ENCODE measurements at regions not wholly inside any gene's neighbourhood (a gene's known extent, or its start where the extent isn't known, plus 50 kb on each side); places are given as distances from the start of the nearest gene placed in this dataset.

DNA sequence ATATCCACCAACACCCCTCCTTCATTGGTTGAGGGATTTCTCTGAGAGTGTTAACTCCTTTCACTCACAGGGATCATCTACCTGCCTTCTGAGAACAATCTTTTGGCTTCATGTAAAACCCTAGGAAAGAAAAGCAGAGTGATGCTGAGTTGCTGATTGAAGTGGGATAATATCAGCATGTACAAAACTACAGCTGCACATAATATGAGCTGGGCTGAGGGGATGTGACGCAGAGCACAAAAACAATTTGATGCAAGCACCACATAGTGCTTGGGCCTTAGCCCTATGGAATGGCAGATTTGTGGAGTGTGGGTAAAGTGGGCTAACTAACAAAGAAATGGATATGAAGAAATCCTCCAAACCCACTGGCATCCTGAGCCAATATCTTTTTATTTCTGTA is 267.6 kb upstream of the KCNH8 start:
- no peak for DNase-seq

DNA sequence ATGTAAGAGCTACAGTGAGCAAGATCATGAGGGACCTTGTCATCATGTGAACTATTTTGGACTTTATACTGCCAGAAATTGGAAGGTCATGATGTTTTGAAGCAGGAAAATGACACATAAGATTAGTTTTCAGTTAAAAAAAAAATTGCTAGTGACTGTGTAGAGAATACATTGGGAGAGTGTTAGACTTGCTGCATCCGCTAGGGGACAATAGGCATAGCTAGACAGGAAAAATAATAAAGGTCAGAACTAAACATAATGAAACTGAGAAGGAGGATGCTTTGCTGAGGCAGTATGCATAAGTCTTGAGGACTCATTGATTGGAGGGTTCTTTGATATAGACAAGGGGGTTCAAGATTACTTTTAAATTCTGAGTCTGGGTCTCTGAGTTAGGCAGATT is 275.8 kb upstream of the KCNH8 start:
- no peak for DNase-seq

DNA sequence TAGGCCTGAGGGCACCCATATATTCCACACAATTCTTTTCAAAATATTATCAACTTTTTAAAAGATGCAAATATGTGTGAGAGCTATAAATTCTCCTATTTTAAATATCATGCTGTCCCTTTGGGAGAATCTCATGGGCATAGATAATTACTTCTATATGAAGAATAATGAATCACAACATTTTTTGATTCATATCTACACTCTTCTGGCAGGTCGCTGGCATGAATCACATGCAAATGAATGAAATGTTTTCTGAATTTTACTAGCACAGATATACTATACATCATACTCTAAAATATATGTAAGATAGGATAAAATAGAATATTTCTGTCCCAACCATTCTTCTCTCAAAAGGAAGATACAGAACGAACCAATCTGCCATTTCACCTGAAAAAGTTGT is 277.7 kb upstream of the KCNH8 start:
- no peak for DNase-seq

- DNase-seq, result no peak
Observed at GRCh38 chr3:18870074-18870640, 278.2 kb upstream of the KCNH8 start.

- no peak for DNase-seq
Observed at GRCh38 chr3:18868911-18869689, 279.2 kb upstream of the KCNH8 start.

DNA sequence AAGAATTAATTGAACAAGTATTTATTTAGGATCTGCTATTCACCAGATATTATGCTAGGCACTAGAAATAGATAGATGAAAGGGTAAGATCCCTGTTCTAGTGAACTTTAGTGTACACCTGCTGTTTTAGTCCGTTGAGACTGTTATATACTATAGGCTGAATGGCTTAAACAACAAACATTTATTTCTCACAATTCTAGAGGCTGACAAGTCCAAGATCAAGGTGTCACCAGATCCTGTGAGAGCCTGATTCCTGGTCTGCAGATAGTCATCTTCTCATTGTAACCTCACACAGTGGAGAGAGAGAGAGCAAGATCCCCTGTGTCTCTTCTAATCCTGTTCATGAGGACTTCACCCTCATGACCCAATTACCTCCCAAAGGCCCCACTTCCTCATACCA is 281.4 kb upstream of the KCNH8 start:
- no peak for DNase-seq

DNA sequence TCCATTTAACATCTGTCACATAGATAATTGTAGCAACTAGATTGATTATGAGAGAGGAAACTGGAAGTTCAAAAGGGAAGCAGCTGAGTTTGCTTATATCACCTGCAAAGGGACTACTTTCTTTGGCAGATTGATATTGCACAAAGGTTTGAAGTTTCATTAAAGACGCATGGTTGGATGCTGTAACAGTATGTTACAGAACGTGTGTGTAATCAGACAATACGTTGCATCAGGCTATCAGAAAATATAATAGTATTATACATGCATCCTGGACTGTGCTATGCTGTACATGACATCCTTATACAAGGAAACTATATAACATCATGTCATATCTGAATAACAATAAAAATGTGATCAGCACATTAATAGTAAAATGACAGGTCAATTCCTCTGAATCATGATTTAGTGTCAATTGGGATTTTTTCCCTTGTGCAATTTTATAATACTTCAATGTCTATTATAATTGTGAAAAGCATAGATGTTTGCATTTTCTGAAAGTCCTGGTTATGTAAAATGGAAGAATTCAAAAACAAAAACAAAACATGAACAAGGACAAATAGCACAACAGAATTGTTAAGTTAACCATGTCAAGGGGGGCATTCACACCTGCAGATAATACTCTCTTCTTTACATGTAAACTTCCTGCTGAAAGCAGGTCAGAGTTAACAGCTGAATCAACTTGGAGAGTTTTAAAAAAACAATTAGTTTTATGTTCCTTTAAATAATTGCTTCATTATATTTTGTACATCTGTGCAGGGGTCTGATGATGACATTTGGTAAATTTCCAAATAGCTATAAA is 283.2 kb upstream of the KCNH8 start:
- no peak for DNase-seq

DNA sequence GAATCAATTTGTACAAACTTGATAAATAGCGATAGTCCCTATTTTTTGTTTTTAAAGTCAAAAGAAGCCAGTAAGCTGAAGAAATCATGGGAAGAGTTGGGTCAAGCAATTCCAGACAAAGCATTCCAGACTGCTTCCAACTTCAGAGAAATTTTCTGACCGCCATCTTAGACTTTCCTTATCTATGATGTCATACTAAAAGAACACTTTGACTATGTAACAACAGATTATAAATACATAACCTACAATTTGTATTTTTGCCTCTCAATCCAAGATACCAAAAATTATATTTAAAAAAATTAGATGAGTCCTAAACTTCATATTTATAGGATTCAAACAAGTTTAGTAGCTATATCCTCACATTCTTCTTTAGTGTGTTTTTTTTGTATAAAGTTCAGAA is 286.2 kb upstream of the KCNH8 start:
- DNase-seq, result no peak

DNA sequence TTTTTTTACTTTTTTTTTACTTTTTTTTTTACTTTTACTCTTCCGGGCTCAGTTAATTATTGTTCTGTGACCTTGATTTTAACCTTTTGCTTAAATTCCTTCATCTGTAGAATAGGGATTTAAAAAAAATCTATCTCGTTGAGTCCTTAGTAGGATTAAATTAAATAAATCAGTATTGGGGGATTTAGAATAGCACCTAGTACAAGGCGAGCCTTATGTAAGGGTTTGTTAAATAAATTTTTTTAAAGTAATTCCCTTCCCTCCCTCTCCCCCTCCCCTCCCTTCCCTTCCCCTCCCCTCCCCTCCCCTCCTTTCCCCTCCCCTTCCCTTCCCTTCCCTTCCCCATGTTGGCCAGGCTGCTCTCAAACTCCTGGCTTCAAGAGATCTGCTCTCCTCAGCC is 287.2 kb upstream of the KCNH8 start:
- DNase-seq, result no peak

DNA sequence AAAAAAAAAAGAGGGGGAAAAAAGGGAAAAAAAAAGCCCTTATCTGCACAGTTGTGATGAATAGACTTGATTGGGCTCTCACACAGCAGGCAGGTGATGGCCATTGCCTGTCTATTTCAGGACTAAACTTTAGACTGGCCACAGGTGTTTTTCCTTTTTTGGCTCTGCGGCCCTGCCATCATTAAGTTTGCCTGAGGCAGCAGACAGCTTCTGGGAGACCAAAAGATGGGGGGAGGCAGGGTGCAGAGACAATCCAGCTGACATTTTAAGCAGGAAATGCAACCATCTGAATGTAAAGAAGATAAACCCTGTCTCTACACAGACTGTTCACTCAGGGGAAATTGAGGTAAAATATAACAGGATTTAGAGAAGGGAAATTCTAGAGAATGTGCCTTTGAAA is 295.0 kb upstream of the KCNH8 start:
- no peak for DNase-seq

GRCh38 chr3:18847583-18848197 is 300.6 kb upstream of the KCNH8 start:
- peak; percentile 8 for DNase-seq

- DNase-seq, result no peak
Observed at GRCh38 chr3:18843983-18844382, 304.3 kb upstream of the KCNH8 start.

DNA sequence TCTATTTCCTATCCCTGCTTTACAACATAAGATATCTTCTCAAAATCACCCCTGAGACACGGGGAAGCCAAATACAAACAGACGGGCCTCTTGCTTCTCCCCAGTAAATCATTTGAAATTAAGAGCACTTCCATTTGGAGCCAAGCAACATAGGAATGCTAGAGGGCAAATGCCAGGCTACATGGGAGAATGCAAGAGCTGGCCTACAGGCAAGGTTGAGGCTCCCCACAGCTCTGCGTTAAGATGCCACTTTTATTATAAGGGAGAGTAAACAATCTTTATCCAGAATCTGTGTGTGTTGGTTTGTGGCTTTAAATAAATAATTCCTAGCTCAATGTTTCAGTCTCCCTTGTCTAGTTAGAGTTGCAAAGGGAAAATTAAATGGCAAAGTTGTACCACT is 305.1 kb upstream of the KCNH8 start:
- DNase-seq, result no peak

GRCh38 chr3:18841422-18842343 is 306.6 kb upstream of the KCNH8 start:
- no peak for DNase-seq

DNA sequence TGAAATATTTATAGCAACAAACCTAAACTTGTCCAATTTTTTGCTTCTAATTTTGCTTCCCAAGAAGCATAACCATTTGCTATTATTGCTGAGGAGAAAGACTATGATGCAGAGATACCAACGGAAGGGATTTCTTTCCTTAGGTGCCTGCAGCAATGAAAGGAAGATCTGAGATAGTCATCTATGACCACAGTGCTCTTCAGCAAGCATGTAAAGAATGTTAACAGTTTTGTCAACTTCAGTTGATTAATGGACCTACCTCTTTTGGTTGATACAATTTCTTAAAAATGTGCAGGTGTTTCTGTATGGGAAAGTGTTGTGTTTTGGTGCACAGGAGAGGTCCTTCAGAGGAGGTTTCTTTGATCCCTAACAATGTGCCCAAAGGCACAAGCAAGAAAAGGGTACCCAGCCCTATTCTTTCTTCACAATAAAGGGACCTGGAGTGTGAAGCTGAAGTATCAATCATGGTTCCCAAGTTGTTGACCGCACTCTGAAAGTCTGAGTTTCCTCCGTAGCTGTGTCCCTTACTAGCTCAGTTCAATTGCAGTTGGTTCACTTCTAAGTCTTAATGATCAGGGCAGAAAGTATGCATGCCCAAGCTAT is 307.7 kb upstream of the KCNH8 start:
- no peak for DNase-seq

DNA sequence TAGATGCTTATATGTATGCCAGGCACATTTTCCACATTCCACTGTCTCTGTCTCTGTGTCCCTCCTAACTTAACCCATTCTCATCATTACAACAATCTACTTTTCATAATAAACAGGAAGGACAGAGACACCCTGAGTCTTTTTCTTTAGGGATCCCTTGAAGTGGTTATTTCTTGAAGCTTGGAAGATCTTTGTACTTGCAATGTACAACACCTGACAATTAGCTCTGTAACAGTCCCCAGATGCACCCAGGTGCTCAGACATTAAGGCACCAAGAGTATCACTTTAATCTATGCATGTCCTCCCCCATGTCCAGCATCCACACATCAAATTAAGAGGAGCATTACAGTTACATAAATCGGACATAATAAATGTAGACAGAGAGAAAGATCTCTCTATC is 309.6 kb upstream of the KCNH8 start:
- no peak for DNase-seq

DNA sequence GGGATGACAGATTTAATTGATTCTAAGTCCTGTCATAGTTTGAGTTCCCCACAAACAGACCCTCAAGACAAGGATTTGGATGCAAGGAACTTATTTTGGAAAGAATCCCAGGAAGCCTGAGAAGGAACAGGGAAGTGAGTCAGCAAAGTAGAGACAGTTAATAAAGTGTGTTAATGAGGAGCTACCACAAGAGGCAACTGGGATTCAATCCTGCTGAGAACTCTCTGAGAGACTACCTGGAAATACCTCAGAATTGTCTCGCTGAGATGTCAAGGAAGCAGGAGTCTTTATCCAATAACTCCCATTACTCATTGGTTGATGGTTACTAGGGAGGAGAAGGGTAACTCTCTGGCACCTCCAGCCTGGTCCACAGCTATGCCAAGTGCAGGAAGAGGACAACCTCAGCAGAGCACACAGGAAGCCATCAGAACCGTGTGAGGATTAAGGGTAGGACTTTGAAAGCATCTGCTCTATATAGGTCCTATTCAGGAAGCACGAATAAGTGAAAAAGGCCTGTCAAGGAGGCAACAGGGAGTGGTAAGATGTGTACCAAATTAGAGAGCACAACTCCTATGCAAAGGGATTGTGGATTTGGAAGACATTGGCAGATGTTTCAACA is 311.1 kb upstream of the KCNH8 start:
- no peak for DNase-seq

DNA sequence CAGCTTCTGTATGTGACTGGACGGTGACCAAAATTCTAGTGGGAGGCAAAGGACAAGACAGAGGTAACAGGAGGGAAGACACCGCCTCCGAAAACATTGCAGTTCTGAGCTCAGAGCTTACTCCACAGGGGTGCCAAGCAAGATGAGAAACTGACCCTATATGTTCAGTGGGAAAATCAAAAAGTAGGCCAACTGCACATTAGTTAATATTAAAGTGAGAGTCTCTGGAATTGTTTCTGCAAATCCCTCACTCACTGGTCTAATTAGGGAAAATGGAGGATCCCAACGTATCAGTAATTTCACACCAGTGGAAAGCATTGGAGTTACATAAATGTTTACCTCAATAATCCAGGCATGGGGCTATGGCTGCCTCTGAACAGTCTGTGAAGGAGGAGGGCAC is 313.3 kb upstream of the KCNH8 start:
- no peak for DNase-seq

DNA sequence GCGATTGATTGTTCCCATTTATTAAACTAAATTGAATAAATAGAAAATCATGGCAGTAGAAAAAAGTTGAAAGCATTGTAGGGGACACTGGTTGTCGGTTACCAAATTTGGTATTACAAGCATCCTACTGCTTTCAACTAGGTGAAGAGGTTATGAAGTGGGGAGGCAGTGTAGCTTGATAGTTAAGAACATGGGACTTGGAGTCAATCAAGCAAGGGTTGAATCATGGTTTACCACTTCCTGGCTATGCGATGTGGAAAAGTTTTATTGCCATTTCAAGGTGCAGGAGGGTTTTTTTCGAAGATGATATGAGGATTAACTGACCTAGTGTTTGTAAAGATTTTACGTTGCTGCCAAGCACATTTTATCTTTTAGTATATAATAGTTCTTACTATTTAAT is 318.2 kb upstream of the KCNH8 start:
- DNase-seq, result no peak

GRCh38 chr3:18828637-18829036 is 319.7 kb upstream of the KCNH8 start:
- no peak for DNase-seq

DNA sequence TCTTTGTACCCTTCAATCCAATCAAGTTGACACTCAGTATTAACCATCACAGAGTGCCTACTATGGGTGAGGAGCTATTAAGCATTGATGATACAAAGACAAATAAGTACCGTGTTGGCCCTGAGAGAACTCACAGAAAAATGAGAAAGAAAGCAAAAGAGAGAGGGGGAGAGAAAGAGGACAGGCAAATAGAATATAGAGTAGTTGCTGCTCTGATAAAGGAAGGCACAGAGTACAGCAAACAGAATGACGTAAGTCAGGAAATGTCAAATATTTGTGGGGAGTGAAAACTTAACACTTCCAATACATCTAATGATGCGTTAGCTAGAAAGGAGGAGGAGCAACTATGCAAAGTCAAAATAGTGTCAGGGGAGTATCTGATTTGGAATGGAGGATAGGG is 320.6 kb upstream of the KCNH8 start:
- DNase-seq, result no peak

DNA sequence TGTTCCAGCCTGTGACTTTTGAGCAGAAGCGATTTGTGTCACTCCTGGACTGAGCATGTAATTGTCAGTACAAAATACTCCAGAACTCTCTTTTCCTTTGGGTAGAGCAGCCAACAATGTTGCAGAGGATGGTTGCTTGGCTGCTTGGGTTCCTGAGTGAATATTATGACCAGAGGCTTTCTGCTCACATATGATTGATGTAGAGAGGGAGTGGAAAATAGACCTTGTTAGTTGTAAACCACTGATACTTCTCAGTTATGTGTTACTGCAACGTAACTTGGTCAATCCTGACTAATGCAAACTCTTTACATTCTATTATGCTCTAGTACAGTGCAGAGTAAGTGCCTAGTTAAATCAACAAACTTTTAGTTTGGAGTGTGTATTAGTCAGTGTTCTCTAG is 322.6 kb upstream of the KCNH8 start:
- DNase-seq, result no peak
